H7 (cell line): ENCODE measurements at regions not wholly inside any gene's neighbourhood (a gene's known extent, or its start where the extent isn't known, plus 50 kb on each side); places are given as distances from the start of the nearest gene placed in this dataset.

ENCODE experiments used
- DNase-seq: peaks from one replicate; pipeline ENCODE4 v3.0.0; 2012
- H3K27me3 ChIP-seq: 2 replicates; pipeline ENCODE4 v1.6.0; 2011; ENCODE audit warnings: mild to moderate bottlenecking, low read length; ENCODE audit not compliant: control insufficient read depth, insufficient read depth
- H3K36me3 ChIP-seq: replicated peaks from 2 replicates; pipeline ENCODE4 v1.5.1; 2011; ENCODE audit warnings: low read length; ENCODE audit not compliant: control insufficient read depth, insufficient read depth
- H3K4me3 ChIP-seq: 2 replicates; pipeline ENCODE4 v1.5.1; 2011; ENCODE audit warnings: low read depth, mild to moderate bottlenecking, control low read depth, low read length, moderate library complexity; ENCODE audit not compliant: insufficient read depth

DNA sequence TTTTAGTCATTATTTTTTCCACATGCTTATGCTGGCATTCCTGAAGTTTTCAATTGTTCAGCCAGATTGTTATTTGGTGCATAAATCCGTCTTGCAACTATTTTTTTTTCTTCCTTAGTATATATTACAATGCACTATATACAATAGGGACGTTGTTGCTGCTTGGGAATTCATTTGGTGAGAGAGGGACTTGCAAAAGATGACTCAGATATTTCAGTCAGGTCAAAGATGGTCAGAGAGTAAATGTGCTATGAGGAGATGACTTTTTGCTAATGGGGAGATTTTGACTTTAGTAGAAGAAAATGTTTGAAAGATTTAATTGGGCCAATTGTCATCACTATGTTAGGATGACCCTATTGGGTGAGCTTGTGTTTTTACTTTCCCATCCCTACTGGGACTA, 348.4 kb upstream of the MTPN start:
- H3K4me3 ChIP-seq: no peak overlapping the region
- H3K36me3 ChIP-seq: no peaks in the 10 kb centered on the region
- H3K27me3 ChIP-seq: no peaks in the 10 kb centered on the region
- DNase-seq: no peak

DNA sequence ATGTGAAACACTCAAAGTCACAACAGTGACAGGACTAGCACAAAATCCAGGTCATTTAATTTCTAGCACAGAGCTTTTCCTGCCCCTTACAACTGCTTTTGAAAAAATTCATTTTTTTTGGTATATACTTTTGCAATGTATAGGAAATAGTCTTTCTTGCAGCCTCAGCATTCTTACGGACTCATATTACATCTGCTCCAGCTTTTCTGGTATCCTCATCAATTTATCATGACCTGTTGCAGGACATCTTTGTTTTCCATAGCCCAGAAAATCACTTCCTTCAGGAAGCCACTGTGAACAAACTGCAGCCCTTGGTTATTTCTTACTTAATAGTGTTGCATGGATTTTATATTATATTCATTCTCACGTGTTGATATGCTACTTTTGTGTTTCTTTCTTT, 347.9 kb upstream of the MTPN start:
- Histone ChIP-seq H3K4me3 (no peak overlapping the region), H3K36me3 (no peaks in the 10 kb centered on the region), H3K27me3 (no peaks in the 10 kb centered on the region)
- DNase-seq: no peak

GRCh38 chr7:136324073-136324704, 347.0 kb upstream of the MTPN start:
- DNase-seq: peak; percentile 1
- Histone ChIP-seq H3K27me3 (no peaks in the 10 kb centered on the region), H3K36me3 (no peaks in the 10 kb centered on the region), H3K4me3 (no peak overlapping the region)

GRCh38 chr7:136312592-136312991, 335.4 kb upstream of the MTPN start:
- DNase-seq: no peak
- no peaks in the 10 kb centered on the region for H3K36me3 ChIP-seq
- no peak overlapping the region for H3K4me3 ChIP-seq
- H3K27me3 ChIP-seq: no peaks in the 10 kb centered on the region

- DNase-seq: no peak
- Histone ChIP-seq H3K27me3 (no peaks in the 10 kb centered on the region), H3K4me3 (no peak overlapping the region), H3K36me3 (no peaks in the 10 kb centered on the region)
Observed at GRCh38 chr7:136309407-136309806, 332.2 kb upstream of the MTPN start.

GRCh38 chr7:136308230-136308629, 331.1 kb upstream of the MTPN start:
- Histone ChIP-seq H3K4me3 (no peak overlapping the region), H3K36me3 (no peaks in the 10 kb centered on the region), H3K27me3 (no peaks in the 10 kb centered on the region)
- no peak for DNase-seq

GRCh38 chr7:136303162-136303561, 326.0 kb upstream of the MTPN start:
- Histone ChIP-seq H3K27me3 (no peaks in the 10 kb centered on the region), H3K4me3 (no peak overlapping the region), H3K36me3 (no peaks in the 10 kb centered on the region)
- DNase-seq: no peak

DNA sequence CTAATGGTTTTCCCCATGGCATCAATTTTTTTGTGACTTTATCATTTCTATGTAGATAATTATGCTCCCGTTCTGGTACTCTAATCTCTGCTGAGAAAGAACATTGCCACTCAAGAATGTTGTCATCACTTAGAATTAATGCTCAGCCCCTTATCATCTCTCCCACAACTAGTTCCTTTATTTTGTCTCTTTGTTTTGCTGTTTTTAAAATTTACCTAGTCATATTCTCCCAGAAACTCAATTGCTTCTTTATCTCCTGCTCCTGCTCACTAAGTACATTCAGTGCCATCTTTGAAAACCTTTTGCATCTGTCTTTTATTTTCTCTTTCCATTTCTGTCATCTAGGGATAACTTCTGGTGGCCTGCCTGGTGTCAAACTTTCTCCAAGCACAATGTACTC, 324.9 kb upstream of the MTPN start:
- no peak for DNase-seq
- H3K4me3 ChIP-seq: no peak overlapping the region
- H3K36me3 ChIP-seq: no peaks in the 10 kb centered on the region
- H3K27me3 ChIP-seq: no peaks in the 10 kb centered on the region

DNA sequence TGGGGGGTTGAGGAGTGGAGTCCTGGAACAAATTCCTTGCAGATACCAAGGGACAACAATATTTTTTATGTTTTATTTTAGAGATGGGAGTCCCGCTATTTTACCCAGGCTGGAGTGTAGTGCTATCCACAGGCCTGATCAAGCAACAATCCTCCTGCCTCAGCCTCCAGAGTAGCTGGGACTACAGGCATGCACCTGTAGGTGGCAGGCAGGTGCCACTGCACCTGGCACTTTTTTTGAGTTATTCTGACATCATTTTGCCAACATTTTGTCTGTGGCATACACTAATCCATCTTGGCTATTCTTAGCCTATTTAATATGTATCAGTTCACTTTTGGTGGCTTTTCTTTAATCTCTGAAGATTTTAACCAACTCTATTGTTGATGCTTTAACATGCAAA, 317.8 kb upstream of the MTPN start:
- Histone ChIP-seq H3K27me3 (no peaks in the 10 kb centered on the region), H3K36me3 (no peaks in the 10 kb centered on the region), H3K4me3 (no peak overlapping the region)
- no peak for DNase-seq

GRCh38 chr7:136293841-136294391, 316.8 kb upstream of the MTPN start:
- no peak overlapping the region for H3K4me3 ChIP-seq
- no peaks in the 10 kb centered on the region for H3K27me3 ChIP-seq
- no peak for DNase-seq

DNA sequence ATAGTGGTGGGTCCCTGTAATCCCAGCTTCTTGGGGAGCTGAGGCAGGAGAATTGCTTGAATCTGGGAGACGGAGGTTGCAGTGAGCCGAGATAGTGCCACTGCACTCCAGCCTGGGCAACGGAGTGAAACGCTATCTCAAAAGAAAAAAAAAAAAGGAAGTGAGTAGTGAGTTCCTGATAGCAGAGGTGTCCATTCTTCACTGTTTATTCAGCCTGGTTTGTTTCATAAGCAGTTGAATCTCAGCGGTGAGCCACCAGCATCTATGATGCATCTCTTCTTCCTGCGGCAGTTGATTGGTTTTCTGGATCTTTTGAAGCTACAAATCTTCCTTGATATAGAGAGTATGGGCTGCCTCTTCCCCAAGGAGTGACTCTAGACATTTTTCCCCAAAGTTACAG, 316.1 kb upstream of the MTPN start:
- no peak for DNase-seq

More at GRCh38 chr7:136293841-136294391, 316.8 kb upstream of the MTPN start:
- no peaks in the 10 kb centered on the region for H3K36me3 ChIP-seq

GRCh38 chr7:136292365-136292764, 315.2 kb upstream of the MTPN start:
- H3K4me3 ChIP-seq: no peak overlapping the region
- no peaks in the 10 kb centered on the region for H3K27me3 ChIP-seq
- no peak for DNase-seq
- H3K36me3 ChIP-seq: no peaks in the 10 kb centered on the region

More for the DNA sequence above, 316.1 kb upstream of the MTPN start:
- Histone ChIP-seq H3K27me3 (no peaks in the 10 kb centered on the region), H3K36me3 (no peaks in the 10 kb centered on the region), H3K4me3 (no peak overlapping the region)

- no peak overlapping the region for H3K4me3 ChIP-seq
- H3K27me3 ChIP-seq: no peaks in the 10 kb centered on the region
- DNase-seq: no peak
- H3K36me3 ChIP-seq: no peaks in the 10 kb centered on the region
Observed at GRCh38 chr7:136290351-136290750, 313.2 kb upstream of the MTPN start.

DNA sequence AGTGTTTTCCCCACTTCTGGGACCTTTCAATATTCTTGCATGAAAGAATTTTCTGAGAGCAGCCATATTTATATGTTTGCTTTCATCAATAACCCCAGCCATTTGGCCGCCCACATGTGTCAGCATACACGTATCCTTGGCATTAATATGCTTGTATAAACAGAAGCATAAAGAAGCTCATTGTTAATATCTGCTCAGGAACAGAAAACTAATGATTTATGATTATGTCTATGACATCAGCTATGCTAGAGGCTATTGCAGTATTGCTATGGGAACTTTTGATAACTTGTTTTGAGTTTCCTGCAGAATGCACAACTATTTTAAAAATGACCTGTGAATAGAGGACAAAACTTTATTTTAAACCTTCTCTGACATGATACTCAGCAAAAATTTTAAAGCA, 300.9 kb upstream of the MTPN start:
- no peaks in the 10 kb centered on the region for H3K27me3 ChIP-seq
- H3K4me3 ChIP-seq: no peak overlapping the region
- no peaks in the 10 kb centered on the region for H3K36me3 ChIP-seq
- DNase-seq: no peak

- H3K4me3 ChIP-seq: no peak overlapping the region
- no peaks in the 10 kb centered on the region for H3K36me3 ChIP-seq
- DNase-seq: no peak
- no peaks in the 10 kb centered on the region for H3K27me3 ChIP-seq
Observed at GRCh38 chr7:136275794-136276193, 298.6 kb upstream of the MTPN start.
